22Rv1 (cell line): ENCODE measurements at regions not wholly inside any gene's neighbourhood (a gene's known extent, or its start where the extent isn't known, plus 50 kb on each side); places are given as distances from the start of the nearest gene placed in this dataset.

Experiments
- ZFX ChIP-seq: fragments of 450-650 bp; IDR thresholded peaks from 2 replicates; pipeline ENCODE4 v1.6.1; 2017; ENCODE audit warnings: antibody characterized with exemption, borderline replicate concordance
- TF ChIP-seq, protein P1 (sequence below): fragments of 450-650 bp; IDR thresholded peaks from 2 replicates; pipeline ENCODE4 v1.5.1; 2017; ENCODE audit warnings: mild to moderate bottlenecking

DNA sequence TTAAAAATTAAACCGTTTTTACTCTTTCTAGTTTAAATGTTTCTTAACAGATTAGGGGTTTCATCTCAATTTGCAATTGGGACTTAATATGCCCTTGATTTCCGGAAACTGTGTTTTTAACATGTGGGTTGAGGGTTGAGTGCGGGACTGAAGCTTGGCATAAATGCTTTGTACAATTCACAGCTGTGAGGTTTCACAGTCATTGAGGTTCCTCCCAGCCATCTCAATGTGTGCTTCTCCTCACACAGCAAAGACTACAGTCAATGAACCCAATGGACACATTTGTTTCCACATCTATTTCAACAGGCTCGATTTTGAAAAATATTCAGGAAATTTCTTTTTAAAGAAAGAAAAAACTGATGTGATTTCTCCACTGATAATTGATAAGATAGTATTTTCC is 328.6 kb downstream of the TBC1D4 start:
- TF ChIP-seq, protein P1, sequence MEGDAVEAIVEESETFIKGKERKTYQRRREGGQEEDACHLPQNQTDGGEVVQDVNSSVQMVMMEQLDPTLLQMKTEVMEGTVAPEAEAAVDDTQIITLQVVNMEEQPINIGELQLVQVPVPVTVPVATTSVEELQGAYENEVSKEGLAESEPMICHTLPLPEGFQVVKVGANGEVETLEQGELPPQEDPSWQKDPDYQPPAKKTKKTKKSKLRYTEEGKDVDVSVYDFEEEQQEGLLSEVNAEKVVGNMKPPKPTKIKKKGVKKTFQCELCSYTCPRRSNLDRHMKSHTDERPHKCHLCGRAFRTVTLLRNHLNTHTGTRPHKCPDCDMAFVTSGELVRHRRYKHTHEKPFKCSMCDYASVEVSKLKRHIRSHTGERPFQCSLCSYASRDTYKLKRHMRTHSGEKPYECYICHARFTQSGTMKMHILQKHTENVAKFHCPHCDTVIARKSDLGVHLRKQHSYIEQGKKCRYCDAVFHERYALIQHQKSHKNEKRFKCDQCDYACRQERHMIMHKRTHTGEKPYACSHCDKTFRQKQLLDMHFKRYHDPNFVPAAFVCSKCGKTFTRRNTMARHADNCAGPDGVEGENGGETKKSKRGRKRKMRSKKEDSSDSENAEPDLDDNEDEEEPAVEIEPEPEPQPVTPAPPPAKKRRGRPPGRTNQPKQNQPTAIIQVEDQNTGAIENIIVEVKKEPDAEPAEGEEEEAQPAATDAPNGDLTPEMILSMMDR, result no peak
- TF ChIP-seq ZFX, result no peak
